Peyer's patch (tissue), 4 donors: ENCODE measurements at regions not wholly inside any gene's neighbourhood (a gene's known extent, or its start where the extent isn't known, plus 50 kb on each side); places are given as distances from the start of the nearest gene placed in this dataset.

Source experiments
- DNase-seq, 3 donors: peaks; one replicate each; pipeline ENCODE4 v3.0.0-alpha.2; 2017 to 2019
- H3K27ac ChIP-seq, 4 donors: fragments of 200-600 bp; sonication (generic); one replicate each; pipeline ENCODE4 v1.5.1; 2016 to 2019
- H3K27me3 ChIP-seq, 2 donors: fragments of 200-600 bp; sonication (generic); one replicate each; pipeline ENCODE4 v1.5.1; 2019
- H3K36me3 ChIP-seq, 3 donors: fragments of 200-600 bp; sonication (generic); one replicate each; pipeline ENCODE4 v1.5.1; 2016 to 2019
- H3K4me1 ChIP-seq, 4 donors: fragments of 200-600 bp; sonication (generic); one replicate each; pipeline ENCODE4 v1.5.1; 2016 to 2019
- H3K4me3 ChIP-seq, 4 donors: fragments of 200-600 bp; sonication (generic); 1 replicate in 3 of 4; 2 replicates in 1 of 4; pipeline ENCODE4 v1.5.1; 2016 to 2019; ENCODE audit warnings: mild to moderate bottlenecking in 1 of 4
- H3K9me3 ChIP-seq, 4 donors: fragments of 200-600 bp; sonication (generic); one replicate each; pipeline ENCODE4 v1.5.1; 2016 to 2019; ENCODE audit warnings: mild to moderate bottlenecking in 1 of 4
- POLR2A ChIP-seq, 2 donors: fragments of 450-650 bp; IDR thresholded peaks; one replicate each; pipeline ENCODE4 v1.5.1; 2017; ENCODE audit warnings: antibody characterized with exemption in 2 of 2, mild to moderate bottlenecking in 2 of 2, moderate library complexity in 2 of 2
- TF ChIP-seq, protein P1 (sequence below), 6 experiments: fragments of 450-650 bp in 4 of 6; fragments of 200-600 bp in 2 of 6; sonication (generic) in 1 of 6; IDR thresholded peaks; one replicate each; pipeline ENCODE4 v1.5.1; 2017 to 2019; ENCODE audit warnings: antibody characterized with exemption in 6 of 6, mild to moderate bottlenecking in 3 of 6, moderate library complexity in 1 of 6

GRCh38 chr4:26081795-26082498, 167.9 kb downstream of the SMIM20 start:
- no peak for DNase-seq

GRCh38 chr4:26082565-26082964, 168.5 kb downstream of the SMIM20 start:
- TF ChIP-seq POLR2A (IDR thresholded peaks at IDR 0.05) = no peak
- TF ChIP-seq, protein P1, sequence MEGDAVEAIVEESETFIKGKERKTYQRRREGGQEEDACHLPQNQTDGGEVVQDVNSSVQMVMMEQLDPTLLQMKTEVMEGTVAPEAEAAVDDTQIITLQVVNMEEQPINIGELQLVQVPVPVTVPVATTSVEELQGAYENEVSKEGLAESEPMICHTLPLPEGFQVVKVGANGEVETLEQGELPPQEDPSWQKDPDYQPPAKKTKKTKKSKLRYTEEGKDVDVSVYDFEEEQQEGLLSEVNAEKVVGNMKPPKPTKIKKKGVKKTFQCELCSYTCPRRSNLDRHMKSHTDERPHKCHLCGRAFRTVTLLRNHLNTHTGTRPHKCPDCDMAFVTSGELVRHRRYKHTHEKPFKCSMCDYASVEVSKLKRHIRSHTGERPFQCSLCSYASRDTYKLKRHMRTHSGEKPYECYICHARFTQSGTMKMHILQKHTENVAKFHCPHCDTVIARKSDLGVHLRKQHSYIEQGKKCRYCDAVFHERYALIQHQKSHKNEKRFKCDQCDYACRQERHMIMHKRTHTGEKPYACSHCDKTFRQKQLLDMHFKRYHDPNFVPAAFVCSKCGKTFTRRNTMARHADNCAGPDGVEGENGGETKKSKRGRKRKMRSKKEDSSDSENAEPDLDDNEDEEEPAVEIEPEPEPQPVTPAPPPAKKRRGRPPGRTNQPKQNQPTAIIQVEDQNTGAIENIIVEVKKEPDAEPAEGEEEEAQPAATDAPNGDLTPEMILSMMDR (IDR thresholded peaks at IDR 0.05) = no peak
- H3K27ac ChIP-seq = no peak overlapping the region
- H3K27me3 ChIP-seq = no peaks in the 10 kb centered on the region
- no peaks in the 10 kb centered on the region for H3K36me3 ChIP-seq
- no peaks in the 10 kb centered on the region for H3K9me3 ChIP-seq
- no peak overlapping the region for H3K4me3 ChIP-seq
- no peak for DNase-seq
- no peaks in the 10 kb centered on the region for H3K4me1 ChIP-seq

More at GRCh38 chr4:26081795-26082498, 167.9 kb downstream of the SMIM20 start:
- no peaks in the 10 kb centered on the region for H3K9me3 ChIP-seq
- H3K4me1 ChIP-seq = no peaks in the 10 kb centered on the region
- H3K27me3 ChIP-seq = no peaks in the 10 kb centered on the region
- H3K4me3 ChIP-seq = no peak overlapping the region
- TF ChIP-seq, protein P1 (IDR thresholded peaks at IDR 0.05) = peak; percentile 36 to 90 (median 74)
- TF ChIP-seq POLR2A (IDR thresholded peaks at IDR 0.05) = no peak
- no peaks in the 10 kb centered on the region for H3K36me3 ChIP-seq
- no peak overlapping the region for H3K27ac ChIP-seq

GRCh38 chr4:26083987-26084386, 170.0 kb downstream of the SMIM20 start:
- Histone ChIP-seq H3K4me3 (no peak overlapping the region), H3K27ac (no peak overlapping the region), H3K36me3 (no peaks in the 10 kb centered on the region), H3K27me3 (no peaks in the 10 kb centered on the region), H3K9me3 (no peaks in the 10 kb centered on the region), H3K4me1 (no peaks in the 10 kb centered on the region)
- TF ChIP-seq POLR2A (IDR thresholded peaks at IDR 0.05) = no peak
- TF ChIP-seq, protein P1 (IDR thresholded peaks at IDR 0.05) = no peak
- DNase-seq = peak in 1 of 3 donors; percentile 51

- no peaks in the 10 kb centered on the region for H3K4me1 ChIP-seq
- no peak overlapping the region for H3K27ac ChIP-seq
- no peaks in the 10 kb centered on the region for H3K9me3 ChIP-seq
- DNase-seq = no peak
- no peak for TF ChIP-seq POLR2A (IDR thresholded peaks at IDR 0.05)
- TF ChIP-seq, protein P1 (IDR thresholded peaks at IDR 0.05) = no peak
- H3K36me3 ChIP-seq = no peaks in the 10 kb centered on the region
- no peak overlapping the region for H3K4me3 ChIP-seq
- no peaks in the 10 kb centered on the region for H3K27me3 ChIP-seq
These were observed 170.4 kb downstream of the SMIM20 start for GRCh38 chr4:26084414-26084813.

GRCh38 chr4:26085551-26085950, 171.5 kb downstream of the SMIM20 start:
- H3K4me1 ChIP-seq = no peaks in the 10 kb centered on the region
- H3K27me3 ChIP-seq = no peaks in the 10 kb centered on the region
- no peak for DNase-seq
- H3K9me3 ChIP-seq = peaks cover 0 to under 1% (median 0%) of the 10 kb centered on the region in 4 donors
- no peak overlapping the region for H3K4me3 ChIP-seq
- no peaks in the 10 kb centered on the region for H3K36me3 ChIP-seq
- TF ChIP-seq, protein P1 (IDR thresholded peaks at IDR 0.05) = no peak
- TF ChIP-seq POLR2A (IDR thresholded peaks at IDR 0.05) = no peak
- H3K27ac ChIP-seq = no peak overlapping the region
